HG03342 (cell line): ENCODE measurements at regions not wholly inside any gene's neighbourhood (a gene's known extent, or its start where the extent isn't known, plus 50 kb on each side); places are given as distances from the start of the nearest gene placed in this dataset.

ENCODE experiments used
- ATAC-seq: cut with Tn5 transposase; IDR thresholded peaks from one replicate; pipeline ENCODE4 v1.9.1; 2021; ENCODE audit warnings: mild to moderate bottlenecking, moderate library complexity; ENCODE audit not compliant: unreplicated experiment

DNA sequence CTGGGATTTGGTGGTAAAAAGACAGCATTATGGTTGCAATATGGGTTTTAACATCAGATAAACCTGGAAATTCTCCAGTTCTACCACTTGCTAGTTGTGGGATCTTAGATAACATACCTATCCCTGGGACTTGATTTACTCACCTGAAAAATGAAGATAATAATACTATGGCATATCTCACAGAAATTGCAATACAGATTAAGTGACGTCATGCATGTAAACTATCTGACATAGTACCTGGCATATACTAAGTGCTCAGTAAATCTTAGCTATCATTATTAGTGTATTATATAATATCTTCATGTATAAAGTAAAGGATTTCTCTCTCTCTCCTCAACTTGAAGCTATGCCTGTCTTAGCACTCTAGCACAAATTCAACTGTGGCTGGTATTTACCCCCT lies 192.5 kb downstream of the PCDH19 start:
- ATAC-seq = no peak

DNA sequence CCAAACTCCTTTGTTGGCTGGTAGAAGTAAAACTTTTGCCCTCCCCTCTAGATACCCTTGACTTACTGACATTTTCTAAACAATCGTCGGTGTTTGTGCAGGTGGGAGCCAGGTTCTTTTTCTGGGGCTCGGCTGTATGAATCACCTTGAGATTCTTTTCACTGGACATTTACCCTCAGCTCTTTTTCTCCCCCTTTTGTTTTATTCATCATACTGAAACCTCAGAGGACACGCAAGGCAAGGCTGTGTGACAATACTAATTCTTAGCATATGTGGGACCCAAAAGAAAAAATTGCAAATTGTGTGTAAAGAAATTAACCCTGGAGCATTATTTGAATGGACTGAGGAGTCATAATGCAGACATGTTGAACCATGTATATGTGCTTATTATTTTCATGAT lies 194.0 kb downstream of the PCDH19 start:
- no peak for ATAC-seq

DNA sequence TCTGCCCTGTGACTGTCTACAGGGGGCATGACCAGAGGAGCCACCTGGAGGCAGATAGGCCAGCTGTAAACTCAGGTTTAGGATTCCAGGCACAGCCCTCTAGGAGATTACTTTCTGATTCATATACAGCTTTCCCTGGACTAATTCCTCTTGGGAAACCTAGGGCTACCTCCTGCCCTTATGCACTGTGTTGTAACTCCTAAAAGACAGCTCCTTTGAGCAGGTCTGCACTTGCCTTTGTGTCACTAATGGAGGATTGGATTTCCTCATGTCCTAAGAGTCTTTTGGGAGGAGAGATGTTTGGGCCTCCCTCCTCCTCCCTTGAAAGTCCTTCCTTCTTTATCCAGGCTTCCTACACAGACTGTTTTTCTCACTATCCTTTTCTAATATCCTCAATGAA lies 202.0 kb downstream of the PCDH19 start:
- no peak for ATAC-seq

DNA sequence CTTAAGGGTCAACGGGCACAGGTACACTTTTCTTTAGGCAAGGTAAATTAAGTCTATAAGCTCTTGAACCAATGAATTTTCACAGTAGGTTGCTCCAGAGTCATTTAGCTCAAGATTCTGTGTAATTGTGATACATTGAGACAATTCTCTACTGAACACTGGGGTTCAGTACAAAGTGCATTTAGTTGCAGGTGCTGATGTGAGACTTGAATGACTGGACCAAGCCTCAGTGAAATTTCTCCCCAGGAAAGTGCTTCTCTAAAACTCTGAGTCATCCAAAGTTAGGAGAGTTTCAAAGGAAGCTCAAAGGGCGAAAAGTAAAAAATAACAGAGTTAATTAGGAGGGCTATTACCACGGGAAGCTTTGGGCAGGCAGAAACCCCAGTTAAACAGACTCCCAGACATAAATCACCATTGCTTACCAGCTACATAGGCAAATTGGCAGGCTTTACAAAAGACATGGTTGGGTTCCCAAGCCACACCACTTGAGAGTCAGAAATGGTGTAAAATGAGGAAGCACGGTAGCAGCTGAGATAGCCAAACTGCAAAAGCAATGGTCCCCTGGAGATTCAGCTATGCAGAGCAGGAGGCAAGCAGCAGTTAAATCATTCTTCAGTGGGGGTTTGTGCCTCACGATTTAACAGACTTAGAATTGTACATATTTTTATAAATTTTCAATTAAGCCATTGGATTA lies 202.6 kb downstream of the PCDH19 start:
- ATAC-seq = peak; percentile 86

DNA sequence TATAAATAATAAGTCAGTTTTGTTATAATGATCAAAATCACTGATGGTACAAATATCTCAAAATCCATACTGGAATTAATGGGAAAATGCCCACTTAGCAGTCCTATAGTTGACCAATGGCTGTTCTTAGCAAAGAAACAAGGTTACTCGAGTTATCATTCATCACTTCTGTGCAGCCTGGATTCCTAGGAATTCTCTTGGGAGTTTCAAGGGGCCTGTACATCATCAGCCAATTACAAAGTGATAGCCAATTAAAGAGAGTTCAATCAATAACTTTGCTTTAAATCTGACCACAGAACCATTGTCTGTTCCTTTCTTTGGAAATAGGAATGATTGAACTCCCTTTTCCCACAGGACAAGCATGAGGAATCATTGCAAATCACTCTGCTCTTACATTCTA lies 205.5 kb downstream of the PCDH19 start:
- no peak for ATAC-seq

DNA sequence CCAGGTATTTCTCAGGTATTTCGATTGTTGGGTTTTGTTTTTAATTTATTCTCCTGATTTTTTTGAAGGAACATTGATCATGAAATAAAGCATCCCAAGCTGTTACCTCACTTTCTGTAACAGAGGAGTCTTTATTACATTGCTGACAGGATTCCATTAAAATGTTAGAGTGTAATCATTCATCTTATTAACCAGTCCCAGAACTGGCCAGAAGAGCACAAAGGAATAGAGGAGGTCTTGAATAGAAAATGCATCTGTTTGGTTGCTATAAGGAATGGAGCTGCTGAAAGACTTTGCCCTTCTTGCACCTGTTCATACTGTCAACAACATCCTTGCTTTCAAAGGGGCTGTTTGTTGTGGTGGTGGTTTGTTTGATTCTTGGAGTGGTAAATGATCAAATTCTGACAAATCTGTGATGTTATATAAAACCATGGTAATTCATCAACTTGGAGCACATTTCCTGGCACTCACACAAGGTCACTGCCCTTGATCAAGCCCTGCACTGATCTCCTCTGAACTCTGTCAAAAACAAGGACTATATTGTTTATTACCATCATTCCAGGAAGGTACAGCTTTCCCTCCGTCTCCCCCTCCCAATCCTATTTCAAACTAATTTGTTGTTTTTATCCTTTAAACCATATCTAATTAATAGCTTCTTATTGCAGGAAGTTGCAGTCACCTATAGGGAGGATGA lies 215.8 kb downstream of the PCDH19 start:
- no peak for ATAC-seq
